Gastrocnemius medialis (tissue), 4 donors: ENCODE measurements at regions not wholly inside any gene's neighbourhood (a gene's known extent, or its start where the extent isn't known, plus 50 kb on each side); places are given as distances from the start of the nearest gene placed in this dataset.

Experiments
- CTCF ChIP-seq, 5 experiments: fragments of 450-650 bp in 3 of 5; fragments of 200-600 bp in 2 of 5; sonication (generic) in 2 of 5; IDR thresholded peaks in 4 of 5; conservative IDR thresholded peaks in 1 of 5; 1 replicate in 4 of 5; 2 replicates in 1 of 5; pipeline ENCODE4 v1.5.1; 2016 to 2019; ENCODE audit warnings: antibody characterized with exemption in 5 of 5, mild to moderate bottlenecking in 3 of 5, moderate library complexity in 3 of 5
- POLR2A ChIP-seq, 2 donors: fragments of 450-650 bp; IDR thresholded peaks; one replicate each; pipeline ENCODE4 v1.6.1; 2017; ENCODE audit warnings: antibody characterized with exemption in 2 of 2, mild to moderate bottlenecking in 2 of 2, moderate library complexity in 2 of 2

DNA sequence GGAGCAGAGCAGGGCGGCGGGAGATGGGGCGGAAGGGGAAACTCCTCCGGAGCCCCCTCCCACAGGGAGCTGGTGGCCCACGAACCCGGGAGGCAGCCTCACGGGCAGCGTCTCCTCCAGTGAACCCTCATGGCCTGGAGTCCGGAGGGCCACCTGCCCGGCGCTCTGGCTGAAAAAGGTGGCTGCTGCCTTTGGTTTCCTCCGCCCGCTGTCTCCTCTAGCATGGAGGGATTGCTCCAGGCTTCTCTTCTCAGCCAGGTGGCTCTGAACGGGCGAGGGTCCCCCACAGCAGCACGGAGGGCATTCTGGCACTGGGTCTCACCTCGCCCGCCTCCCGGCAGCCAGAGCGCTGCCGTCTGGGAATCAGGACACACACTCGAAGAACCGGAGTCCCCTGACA, 177.3 kb upstream of the PFKP start:
- TF ChIP-seq CTCF (IDR thresholded peaks at IDR 0.05 in 4 of 5, conservative IDR thresholded peaks at IDR 0.05 in 1 of 5), result no peak
- TF ChIP-seq POLR2A (IDR thresholded peaks at IDR 0.05), result no peak
